GM23338 (cell line): ENCODE measurements at regions not wholly inside any gene's neighbourhood (a gene's known extent, or its start where the extent isn't known, plus 50 kb on each side); places are given as distances from the start of the nearest gene placed in this dataset.

Experiments used
- ATAC-seq: fragments of 200-7000 bp; cut with Tn5 transposase; 3 replicates; pipeline ENCODE4 v1.9.1; 2020
- DNase-seq: peaks from one replicate; pipeline ENCODE4 v3.0.0-alpha.2; 2015; ENCODE audit warnings: low spot score
- H2AFZ ChIP-seq: fragments of 200-600 bp; sonication (generic); 2 replicates; pipeline ENCODE4 v1.8.0; 2016; ENCODE audit warnings: antibody characterized with exemption, mild to moderate bottlenecking, moderate library complexity
- H3F3A ChIP-seq: fragments of 200-600 bp; sonication (generic); replicated peaks from 2 replicates; pipeline ENCODE4 v1.8.0; 2017; ENCODE audit warnings: antibody characterized with exemption, mixed run types, low read depth
- H3K27ac ChIP-seq: fragments of 200-600 bp; sonication (generic); 2 replicates; pipeline ENCODE4 v1.6.1; 2016; ENCODE audit warnings: low read depth
- H3K27me3 ChIP-seq: fragments of 200-600 bp; sonication (generic); 2 replicates; pipeline ENCODE4 v1.8.0; 2016; ENCODE audit warnings: mild to moderate bottlenecking, mixed run types, moderate library complexity; ENCODE audit not compliant: insufficient read depth
- H3K36me3 ChIP-seq: fragments of 200-600 bp; sonication (generic); 2 replicates; pipeline ENCODE4 v1.8.0; 2016; ENCODE audit warnings: mild to moderate bottlenecking; ENCODE audit not compliant: insufficient read depth
- H3K4me1 ChIP-seq: fragments of 200-600 bp; sonication (generic); 2 replicates; pipeline ENCODE4 v1.8.0; 2016; ENCODE audit warnings: mild to moderate bottlenecking, moderate library complexity; ENCODE audit not compliant: insufficient read depth
- H3K4me2 ChIP-seq: fragments of 200-600 bp; sonication (generic); 2 replicates; pipeline ENCODE4 v1.7.1; 2017; ENCODE audit warnings: mixed run types
- H3K4me3 ChIP-seq: fragments of 200-600 bp; sonication (generic); 2 replicates; pipeline ENCODE4 v1.6.1; 2016; ENCODE audit warnings: mixed run types
- H3K79me2 ChIP-seq: fragments of 200-600 bp; sonication (generic); replicated peaks from 2 replicates; pipeline ENCODE4 v1.8.0; 2017; ENCODE audit warnings: mild to moderate bottlenecking; ENCODE audit not compliant: insufficient read depth
- H3K9me2 ChIP-seq: fragments of 200-600 bp; sonication (generic); 2 replicates; pipeline ENCODE4 v1.8.0; 2017; ENCODE audit not compliant: insufficient read depth
- H4K20me1 ChIP-seq: fragments of 200-600 bp; sonication (generic); replicated peaks from 2 replicates; pipeline ENCODE4 v1.8.0; 2017; ENCODE audit warnings: mild to moderate bottlenecking; ENCODE audit not compliant: insufficient read depth
- H3K27ac Mint-ChIP-seq: 2 replicates; pipeline ENCODE4 v1.8.0; 2020; ENCODE audit warnings: inconsistent platforms, mild to moderate bottlenecking, moderate library complexity, mixed read lengths
- H3K27me3 Mint-ChIP-seq: 3 replicates; pipeline ENCODE4 v1.8.0; 2022; ENCODE audit warnings: low read depth, mild to moderate bottlenecking, moderate library complexity, mixed read lengths, inconsistent platforms; ENCODE audit not compliant: insufficient read depth, poor library complexity
- H3K36me3 Mint-ChIP-seq: 3 replicates; pipeline ENCODE4 v1.8.0; 2021; ENCODE audit warnings: low read depth, mild to moderate bottlenecking, inconsistent platforms, moderate library complexity, mixed read lengths
- H3K4me1 Mint-ChIP-seq: 3 replicates; pipeline ENCODE4 v1.8.0; 2020; ENCODE audit warnings: mild to moderate bottlenecking, inconsistent platforms, mixed read lengths
- H3K4me3 Mint-ChIP-seq: 3 replicates; pipeline ENCODE4 v1.8.0; 2021; ENCODE audit warnings: moderate library complexity, mild to moderate bottlenecking, inconsistent platforms, mixed read lengths
- H3K9me3 Mint-ChIP-seq: 3 replicates; pipeline ENCODE4 v1.8.0; 2020; ENCODE audit warnings: moderate library complexity, mild to moderate bottlenecking, inconsistent platforms, mixed read lengths
- CREB1 ChIP-seq: fragments of 250-450 bp; sonication (Bioruptor Pico); IDR thresholded peaks from 2 replicates; pipeline ENCODE4 v1.5.0; 2020; ENCODE audit warnings: low read depth, mild to moderate bottlenecking, moderate library complexity
- CTCF ChIP-seq, 2 experiments: fragments of 200-600 bp in 1 of 2; sonication (generic) in 1 of 2; conservative IDR thresholded peaks; 2 replicates each; pipeline versions ENCODE4 v1.5.1 to v1.6.1; 2016 to 2017; ENCODE audit warnings: antibody characterized with exemption in 2 of 2, low read depth in 2 of 2, mild to moderate bottlenecking in 2 of 2, moderate library complexity in 1 of 2
- ETS1 ChIP-seq: IDR thresholded peaks from 2 replicates; pipeline ENCODE4 v1.6.1; 2016; ENCODE audit warnings: antibody characterized with exemption
- EZH2phosphoT487 ChIP-seq: fragments of 200-600 bp; sonication (generic); IDR thresholded peaks from one replicate; pipeline ENCODE4 v1.8.1; 2018; ENCODE audit warnings: antibody characterized with exemption; ENCODE audit not compliant: unreplicated experiment
- JUNB ChIP-seq: IDR thresholded peaks from one replicate; pipeline ENCODE4 v1.6.1; 2016; ENCODE audit warnings: antibody characterized with exemption; ENCODE audit not compliant: unreplicated experiment
- NANOG ChIP-seq: IDR thresholded peaks from 2 replicates; pipeline ENCODE4 v1.6.1; 2016; ENCODE audit warnings: antibody characterized with exemption, borderline replicate concordance
- POLR2AphosphoS5 ChIP-seq: IDR thresholded peaks from 2 replicates; pipeline ENCODE4 v1.6.1; 2016; ENCODE audit warnings: antibody characterized with exemption, low read depth
- REST ChIP-seq: IDR thresholded peaks from one replicate; pipeline ENCODE4 v1.6.1; 2018; ENCODE audit warnings: antibody characterized with exemption; ENCODE audit not compliant: unreplicated experiment
- STAT1 ChIP-seq: IDR thresholded peaks from one replicate; pipeline ENCODE4 v1.6.1; 2016; ENCODE audit warnings: antibody characterized with exemption; ENCODE audit not compliant: unreplicated experiment
- ZNF114 ChIP-seq: fragments of 250-450 bp; sonication (Bioruptor Pico); IDR thresholded peaks from 2 replicates; pipeline ENCODE4 v1.5.0; 2020; ENCODE audit warnings: mild to moderate bottlenecking, moderate library complexity
- ZNF331 ChIP-seq: fragments of 250-450 bp; sonication (Bioruptor Pico); IDR thresholded peaks from 2 replicates; pipeline ENCODE4 v1.5.0; 2020; ENCODE audit warnings: low read depth, mild to moderate bottlenecking, moderate library complexity
- ZNF462 ChIP-seq: fragments of 250-450 bp; sonication (Bioruptor Pico); IDR thresholded peaks from 2 replicates; pipeline ENCODE4 v1.5.0; 2020; ENCODE audit warnings: mild to moderate bottlenecking, moderate library complexity

- TF ChIP-seq ETS1 (no peak), JUNB (no peak)
Measured at GRCh38 chr2:236993286-236993685, 92.4 kb upstream of the COPS8 start (continued).

- no peak overlapping the region for H3K27ac ChIP-seq
- H3K4me3 ChIP-seq = no peak overlapping the region
- H4K20me1 ChIP-seq = no peaks in the 10 kb centered on the region
- no peaks in the 10 kb centered on the region for H3K79me2 ChIP-seq
- H3K4me1 ChIP-seq = peaks cover 33% of the 10 kb centered on the region
- no peaks in the 10 kb centered on the region for H3K27me3 ChIP-seq
- Mint-ChIP-seq H3K4me1 (peaks cover 35% of the 10 kb centered on the region), H3K27ac (no peak overlapping the region), H3K27me3 (peaks cover 3% of the 10 kb centered on the region), H3K4me3 (no peak overlapping the region), H3K9me3 (peaks cover 4% of the 10 kb centered on the region; the same call in 2 of the 3 replicates), H3K36me3 (peaks cover 7% of the 10 kb centered on the region; the same call in 2 of the 3 replicates)
- H3K36me3 ChIP-seq = no peaks in the 10 kb centered on the region
- H3K9me2 ChIP-seq = no peaks in the 10 kb centered on the region
- no peaks in the 10 kb centered on the region for H3F3A ChIP-seq
- H2AFZ ChIP-seq = no peak overlapping the region
- ATAC-seq (no peak), DNase-seq (no peak)
- H3K4me2 ChIP-seq = no peak overlapping the region
- TF ChIP-seq EZH2phosphoT487 = no peak
- no peak for TF ChIP-seq ETS1
- no peak for TF ChIP-seq STAT1
- no peak for TF ChIP-seq REST
- TF ChIP-seq POLR2AphosphoS5 = no peak
- TF ChIP-seq CTCF (conservative IDR thresholded peaks at IDR 0.05; ENCODE audit: low read depth in 2 of 2) = no peak
- TF ChIP-seq NANOG = no peak
- TF ChIP-seq JUNB = no peak
- no peak for TF ChIP-seq ZNF331 (CRISPR knock-in tag)
- no peak for TF ChIP-seq ZNF462 (CRISPR knock-in tag)
- no peak for TF ChIP-seq ZNF114 (CRISPR knock-in tag)
- TF ChIP-seq CREB1 = no peak
Measured at GRCh38 chr2:236994361-236994760, 91.3 kb upstream of the COPS8 start.
